Skeletal muscle satellite cell (primary cell): ENCODE measurements at regions not wholly inside any gene's neighbourhood (a gene's known extent, or its start where the extent isn't known, plus 50 kb on each side); places are given as distances from the start of the nearest gene placed in this dataset.
"Not testable (repeated sequence)": the region's sequence is repeated elsewhere in the genome, so short reads cannot be mapped to it uniquely, and the experiment has no call there.

ENCODE experiments used
- H3K27me3 ChIP-seq: 2 replicates; pipeline ENCODE4 v1.7.0; 2013; ENCODE audit warnings: low read length; ENCODE audit not compliant: control insufficient read depth, insufficient read depth
- H3K36me3 ChIP-seq: 2 replicates; pipeline ENCODE4 v1.7.0; 2013; ENCODE audit warnings: mild to moderate bottlenecking, control low read depth, low read length; ENCODE audit not compliant: insufficient read depth
- H3K4me1 ChIP-seq: 2 replicates; pipeline ENCODE4 v1.7.0; 2013; ENCODE audit warnings: low read length; ENCODE audit not compliant: control insufficient read depth, insufficient read depth
- H3K4me2 ChIP-seq: 2 replicates; pipeline ENCODE4 v1.7.0; 2013; ENCODE audit warnings: mild to moderate bottlenecking, low read length
- H3K4me3 ChIP-seq: 2 replicates; pipeline ENCODE4 v1.7.0; 2013; ENCODE audit warnings: low read length
- H3K9ac ChIP-seq: 2 replicates; pipeline ENCODE4 v1.7.0; 2013; ENCODE audit warnings: mild to moderate bottlenecking, low read depth, low read length, moderate library complexity
- H3K9me3 ChIP-seq: replicated peaks from 2 replicates; pipeline ENCODE4 v1.7.0; 2013; ENCODE audit warnings: mild to moderate bottlenecking, control low read depth, low read length

- H3K4me2 ChIP-seq = no peak overlapping the region
- H3K4me3 ChIP-seq = no peak overlapping the region
- H3K36me3 ChIP-seq = no peaks in the 10 kb centered on the region
- H3K9me3 ChIP-seq = no peaks in the 10 kb centered on the region
- H3K9ac ChIP-seq = no peak overlapping the region
- H3K4me1 ChIP-seq = no peaks in the 10 kb centered on the region
- no peaks in the 10 kb centered on the region for H3K27me3 ChIP-seq
Measured at GRCh38 chr4:140227286-140227685, 73.3 kb upstream of the MAML3 start.

DNA sequence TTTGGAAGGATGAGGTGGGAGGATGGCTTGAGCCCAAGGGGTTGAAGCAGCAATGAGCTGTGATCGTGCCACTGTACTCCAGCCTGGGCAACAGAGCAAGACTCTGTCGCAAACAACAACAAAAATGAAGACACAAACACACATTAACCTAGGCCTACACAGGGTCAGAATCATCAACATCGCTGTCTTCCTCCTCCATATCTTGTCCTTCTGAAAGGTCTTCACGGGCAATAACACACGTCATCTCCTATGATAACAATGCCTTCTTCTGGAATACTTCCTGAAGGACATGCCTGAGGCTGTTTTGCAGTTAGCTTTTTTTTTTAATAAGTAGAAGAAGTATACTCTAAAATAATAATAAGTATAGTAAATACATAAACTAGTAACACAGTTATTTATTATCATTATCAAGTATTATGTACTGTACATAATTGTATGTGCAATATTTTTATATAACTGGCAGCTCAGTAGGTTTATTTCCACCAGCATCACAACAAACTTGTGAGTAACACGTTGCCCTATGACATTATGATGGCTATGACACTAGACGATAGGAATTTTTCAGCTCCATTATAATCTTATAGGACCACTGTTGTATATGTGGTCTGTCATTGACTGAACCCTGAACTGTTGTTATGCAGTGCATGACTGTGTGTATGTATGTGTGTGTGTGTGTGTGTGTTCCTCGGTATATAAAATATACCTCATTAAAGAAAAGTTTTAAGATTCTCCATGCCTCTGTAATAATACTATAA is 69.2 kb upstream of the MAML3 start:
- no peak overlapping the region for H3K4me2 ChIP-seq
- no peak overlapping the region for H3K9ac ChIP-seq
- H3K27me3 ChIP-seq = no peaks in the 10 kb centered on the region
- no peak overlapping the region for H3K4me3 ChIP-seq
- H3K9me3 ChIP-seq = no peaks in the 10 kb centered on the region
- no peaks in the 10 kb centered on the region for H3K36me3 ChIP-seq
- H3K4me1 ChIP-seq = no peaks in the 10 kb centered on the region

- Histone ChIP-seq H3K4me2 (no peak overlapping the region), H3K9ac (no peak overlapping the region), H3K36me3 (no peaks in the 10 kb centered on the region), H3K27me3 (no peaks in the 10 kb centered on the region), H3K4me3 (no peak overlapping the region), H3K9me3 (no peaks in the 10 kb centered on the region), H3K4me1 (no peaks in the 10 kb centered on the region)
Measured at GRCh38 chr4:140222171-140222570, 68.2 kb upstream of the MAML3 start.

GRCh38 chr4:140220058-140220457 is 66.1 kb upstream of the MAML3 start:
- no peak overlapping the region for H3K4me3 ChIP-seq
- H3K4me2 ChIP-seq = no peak overlapping the region
- no peaks in the 10 kb centered on the region for H3K4me1 ChIP-seq
- no peaks in the 10 kb centered on the region for H3K27me3 ChIP-seq
- no peaks in the 10 kb centered on the region for H3K9me3 ChIP-seq
- H3K9ac ChIP-seq = no peak overlapping the region
- no peaks in the 10 kb centered on the region for H3K36me3 ChIP-seq

- Histone ChIP-seq H3K4me3 (no peak overlapping the region), H3K27me3 (no peaks in the 10 kb centered on the region)
Measured at GRCh38 chr4:140219567-140219966, 65.6 kb upstream of the MAML3 start.

DNA sequence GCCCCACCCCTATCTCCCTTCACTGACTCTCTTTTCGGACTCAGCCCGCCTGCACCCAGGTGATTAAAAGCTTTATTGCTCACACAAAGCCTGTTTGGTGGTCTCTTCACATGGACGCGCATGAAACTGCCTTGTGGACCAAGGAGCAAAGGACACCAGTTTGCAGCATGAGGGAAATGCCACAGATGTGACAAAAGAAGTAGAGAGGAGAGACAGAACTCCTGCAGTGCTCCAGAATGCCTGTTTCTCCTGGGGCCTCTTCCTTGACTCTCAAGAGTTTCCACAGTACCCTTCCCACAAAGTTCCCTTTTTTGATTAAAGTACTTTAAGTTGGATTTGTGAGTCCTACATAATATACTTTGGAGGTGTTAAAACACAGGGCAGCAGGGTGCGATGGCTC is 65.1 kb upstream of the MAML3 start:
- H3K4me1 ChIP-seq, H3K9ac ChIP-seq, H3K4me2 ChIP-seq, H3K9me3 ChIP-seq, H3K36me3 ChIP-seq, H3K27me3 ChIP-seq, H3K4me3 ChIP-seq: not testable (repeated sequence)

More at GRCh38 chr4:140219567-140219966, 65.6 kb upstream of the MAML3 start:
- no peaks in the 10 kb centered on the region for H3K4me1 ChIP-seq
- H3K9me3 ChIP-seq = no peaks in the 10 kb centered on the region
- no peaks in the 10 kb centered on the region for H3K36me3 ChIP-seq
- no peak overlapping the region for H3K4me2 ChIP-seq
- no peak overlapping the region for H3K9ac ChIP-seq

DNA sequence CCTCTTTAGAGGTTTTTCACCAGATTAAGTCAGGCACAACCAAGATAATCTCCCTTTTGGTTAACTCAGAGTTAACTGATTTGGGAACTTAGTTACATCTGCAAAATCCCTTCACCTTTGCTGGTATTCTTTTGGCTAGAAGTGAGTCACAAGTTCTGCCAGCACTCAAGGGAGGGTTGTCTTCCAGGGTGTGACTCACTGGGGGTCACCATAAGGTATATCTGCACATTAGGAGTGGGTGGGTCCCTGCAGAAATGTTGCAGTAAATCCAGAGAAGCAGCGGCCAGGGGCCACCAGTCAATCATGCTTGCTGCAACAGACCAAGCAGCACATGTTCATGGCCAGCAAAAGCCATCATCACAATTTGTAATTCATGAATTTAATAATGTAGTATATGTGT is 59.8 kb upstream of the MAML3 start:
- Histone ChIP-seq H3K9ac (no peak overlapping the region), H3K4me1 (peaks cover 8% of the 10 kb centered on the region), H3K9me3 (no peaks in the 10 kb centered on the region), H3K4me2 (no peak overlapping the region), H3K4me3 (no peak overlapping the region), H3K36me3 (no peaks in the 10 kb centered on the region), H3K27me3 (peaks cover 25% of the 10 kb centered on the region)

- Histone ChIP-seq H3K4me3 (no peak overlapping the region), H3K9me3 (no peaks in the 10 kb centered on the region), H3K36me3 (no peaks in the 10 kb centered on the region), H3K4me1 (peaks cover 8% of the 10 kb centered on the region), H3K27me3 (peaks cover 28% of the 10 kb centered on the region), H3K4me2 (no peak overlapping the region), H3K9ac (no peak overlapping the region)
Measured at GRCh38 chr4:140213116-140213515, 59.1 kb upstream of the MAML3 start.

GRCh38 chr4:140212646-140213045 is 58.7 kb upstream of the MAML3 start:
- no peaks in the 10 kb centered on the region for H3K36me3 ChIP-seq
- H3K4me1 ChIP-seq = peaks cover 8% of the 10 kb centered on the region
- no peaks in the 10 kb centered on the region for H3K9me3 ChIP-seq
- peaks cover 31% of the 10 kb centered on the region for H3K27me3 ChIP-seq
- H3K4me2 ChIP-seq = no peak overlapping the region
- no peak overlapping the region for H3K4me3 ChIP-seq
- no peak overlapping the region for H3K9ac ChIP-seq

DNA sequence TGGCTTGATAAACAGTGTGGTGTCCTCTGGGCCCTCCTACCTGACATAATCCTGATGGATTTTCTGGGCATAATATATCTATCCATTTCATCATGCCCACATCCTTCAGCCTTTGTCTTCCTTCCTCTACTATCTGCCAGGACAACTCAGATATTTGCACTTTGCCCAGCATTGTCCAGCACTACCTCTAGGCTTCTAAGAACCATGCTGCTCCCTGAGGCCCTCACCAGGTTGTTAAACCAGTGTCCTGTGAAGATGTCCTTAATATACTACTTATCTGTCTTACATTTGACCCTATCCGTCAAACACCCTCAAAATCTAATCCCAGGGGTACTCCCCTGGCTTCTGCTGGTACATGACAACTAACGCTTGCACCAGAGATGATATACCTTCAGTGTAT is 58.2 kb upstream of the MAML3 start:
- H3K4me2 ChIP-seq = no peak overlapping the region
- H3K36me3 ChIP-seq = no peaks in the 10 kb centered on the region
- H3K4me1 ChIP-seq = peaks cover 8% of the 10 kb centered on the region
- H3K9me3 ChIP-seq = no peaks in the 10 kb centered on the region
- H3K9ac ChIP-seq = no peak overlapping the region
- H3K4me3 ChIP-seq = no peak overlapping the region
- H3K27me3 ChIP-seq = peaks cover 34% of the 10 kb centered on the region

GRCh38 chr4:140211693-140212092 is 57.7 kb upstream of the MAML3 start:
- no peak overlapping the region for H3K4me3 ChIP-seq
- peaks cover 8% of the 10 kb centered on the region for H3K4me1 ChIP-seq
- H3K4me2 ChIP-seq = no peak overlapping the region
- no peaks in the 10 kb centered on the region for H3K9me3 ChIP-seq
- H3K9ac ChIP-seq = no peak overlapping the region
- H3K36me3 ChIP-seq = no peaks in the 10 kb centered on the region
- peaks cover 34% of the 10 kb centered on the region for H3K27me3 ChIP-seq

- H3K4me1 ChIP-seq = peaks cover 8% of the 10 kb centered on the region
- no peaks in the 10 kb centered on the region for H3K36me3 ChIP-seq
- no peak overlapping the region for H3K9ac ChIP-seq
- no peaks in the 10 kb centered on the region for H3K9me3 ChIP-seq
- H3K4me2 ChIP-seq = no peak overlapping the region
- no peak overlapping the region for H3K4me3 ChIP-seq
- peaks cover 34% of the 10 kb centered on the region for H3K27me3 ChIP-seq
Measured at GRCh38 chr4:140211161-140211560, 57.2 kb upstream of the MAML3 start.
